ENCODE measurements at regions not wholly inside any gene's neighbourhood (a gene's known extent, or its start where the extent isn't known, plus 50 kb on each side); places are given as distances from the start of the nearest gene placed in this dataset.
"Not testable (repeated sequence)": the region's sequence is repeated elsewhere in the genome, so short reads cannot be mapped to it uniquely, and the experiment has no call there.

DNA sequence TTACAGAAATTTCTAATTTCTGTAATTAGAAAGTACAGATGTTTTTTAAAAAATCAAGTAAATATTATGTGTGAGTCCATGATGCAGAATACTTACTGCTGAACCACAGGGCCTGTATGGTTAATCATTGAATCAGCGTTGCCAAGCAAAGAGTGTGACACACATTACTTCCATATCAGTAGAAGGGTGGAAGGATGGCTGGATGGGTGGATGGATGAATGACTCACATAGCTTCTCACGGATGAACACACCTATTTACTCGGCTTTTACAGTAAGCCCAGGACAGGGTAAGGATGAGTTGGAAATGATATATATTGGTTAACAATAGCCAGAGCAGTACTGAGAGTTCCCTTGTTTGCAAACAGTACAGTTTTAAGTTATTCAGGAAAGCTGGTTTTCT lies 495.9 kb upstream of the RBFOX1 start:
- no peak for DNase-seq

DNA sequence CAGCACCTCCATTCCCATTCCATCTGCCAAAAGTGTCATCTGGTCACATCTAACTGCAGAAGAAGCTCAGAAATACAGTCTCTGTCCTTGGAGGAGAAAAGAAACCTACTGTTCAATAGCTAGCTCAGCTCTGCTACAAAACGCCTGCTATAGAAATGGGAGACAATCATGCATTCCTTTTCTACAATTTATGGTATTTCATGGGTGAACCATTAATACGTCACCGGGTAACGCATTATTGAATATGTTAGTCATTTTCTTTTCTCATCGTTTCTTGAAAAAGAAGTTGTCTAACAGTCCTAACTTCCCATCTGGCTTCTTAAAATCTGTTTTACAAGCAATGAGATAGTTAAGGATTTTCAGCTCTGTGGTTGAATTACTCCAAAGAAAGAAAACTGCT lies 496.7 kb upstream of the RBFOX1 start:
- no peak for DNase-seq

DNA sequence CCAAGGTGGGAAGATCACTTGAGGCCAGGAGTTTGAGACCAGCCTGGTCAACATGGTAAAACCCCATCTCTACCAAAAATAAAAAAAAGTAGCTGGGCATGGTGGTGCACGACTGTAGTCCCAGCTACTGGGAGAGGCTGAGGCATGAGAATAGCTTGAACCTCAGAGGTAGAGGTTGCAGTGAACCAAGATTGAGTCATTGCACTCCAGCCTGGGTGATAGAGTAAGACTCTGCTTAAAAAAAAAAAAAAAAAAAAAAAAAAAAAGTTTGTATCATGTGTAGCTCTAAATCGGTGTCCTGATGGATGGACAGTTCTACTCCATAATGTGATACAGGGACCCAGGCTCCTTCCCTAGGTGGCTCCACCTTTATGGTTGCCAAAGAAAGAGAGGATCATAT lies 497.1 kb upstream of the RBFOX1 start:
- no peak for DNase-seq

DNA sequence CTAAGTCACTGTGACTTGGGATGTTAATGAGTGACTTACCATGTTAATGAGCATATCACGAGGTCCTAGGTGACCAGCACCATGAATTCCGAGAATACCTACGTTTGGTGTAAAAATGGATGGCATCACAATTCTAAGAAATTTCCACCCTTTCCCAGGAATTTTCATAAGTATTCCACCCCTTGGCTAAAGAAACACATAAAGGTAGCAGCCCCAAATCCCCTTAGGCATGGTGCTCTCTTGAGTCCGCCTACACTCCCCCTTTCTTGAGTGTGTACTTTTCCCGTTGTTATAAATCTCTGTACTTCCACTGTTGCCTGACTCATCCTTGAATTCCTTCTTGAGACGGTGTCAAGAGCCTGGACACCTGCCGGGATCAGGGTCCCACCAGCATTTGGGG lies 504.0 kb upstream of the RBFOX1 start:
- no peak for DNase-seq

DNA sequence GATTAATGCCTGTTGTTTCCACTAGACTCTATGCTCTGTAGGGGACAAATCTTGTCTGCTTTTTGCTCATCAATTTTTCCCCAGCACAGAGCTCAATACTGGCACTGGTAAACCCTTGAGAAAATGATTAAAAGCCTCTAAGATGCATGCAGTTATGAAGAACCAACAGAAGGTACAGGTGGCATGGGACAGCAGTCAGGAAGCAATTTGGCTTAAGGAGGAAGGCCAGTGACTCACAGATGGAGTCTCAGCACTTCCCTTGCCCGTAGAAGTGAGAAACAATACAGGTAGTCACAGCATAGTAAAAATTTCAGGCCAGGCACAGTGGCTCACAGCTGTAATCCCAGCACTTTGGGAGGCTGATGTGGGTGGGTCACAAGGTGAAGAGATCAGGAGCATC lies 504.7 kb upstream of the RBFOX1 start:
- no peak for DNase-seq

DNA sequence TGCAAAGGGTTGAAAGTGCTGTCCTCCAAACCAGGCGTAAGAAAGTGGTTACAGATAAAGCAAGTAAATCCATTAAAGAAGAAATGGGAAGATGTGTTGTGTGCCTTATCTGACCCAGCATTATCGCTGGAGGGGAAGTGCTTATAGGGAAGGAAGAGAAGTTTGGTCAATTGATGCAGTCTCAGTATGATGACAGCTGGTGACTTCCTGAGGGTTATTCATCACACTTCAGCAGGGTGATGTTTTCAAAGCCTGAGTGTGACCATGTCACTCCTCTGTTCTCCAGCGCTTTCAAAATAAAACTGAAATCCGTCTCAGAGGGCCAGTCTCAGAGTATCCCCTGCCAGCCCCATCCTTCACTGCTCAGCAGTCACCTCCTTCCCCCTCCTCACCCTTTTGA lies 505.4 kb upstream of the RBFOX1 start:
- no peak for DNase-seq

DNA sequence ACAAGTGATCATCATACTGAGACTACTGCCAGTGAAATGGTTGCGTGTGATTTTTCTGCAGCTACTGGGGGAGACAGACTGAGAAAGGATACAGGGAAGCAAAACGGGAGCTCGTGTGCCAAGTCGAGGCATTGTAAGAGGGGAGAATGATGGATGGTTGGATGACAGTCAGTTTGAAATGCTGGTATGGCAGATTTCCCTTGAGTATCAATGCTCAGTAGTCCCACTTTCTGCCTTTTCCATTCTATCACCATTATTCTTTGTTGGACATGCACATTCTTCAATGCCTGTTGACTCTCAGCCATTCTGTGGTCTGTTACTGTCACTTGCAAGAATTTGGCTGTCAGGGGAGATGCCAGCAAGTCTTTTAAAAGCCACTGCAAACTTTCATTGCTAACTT lies 510.6 kb upstream of the RBFOX1 start:
- DNase-seq, result no peak

DNA sequence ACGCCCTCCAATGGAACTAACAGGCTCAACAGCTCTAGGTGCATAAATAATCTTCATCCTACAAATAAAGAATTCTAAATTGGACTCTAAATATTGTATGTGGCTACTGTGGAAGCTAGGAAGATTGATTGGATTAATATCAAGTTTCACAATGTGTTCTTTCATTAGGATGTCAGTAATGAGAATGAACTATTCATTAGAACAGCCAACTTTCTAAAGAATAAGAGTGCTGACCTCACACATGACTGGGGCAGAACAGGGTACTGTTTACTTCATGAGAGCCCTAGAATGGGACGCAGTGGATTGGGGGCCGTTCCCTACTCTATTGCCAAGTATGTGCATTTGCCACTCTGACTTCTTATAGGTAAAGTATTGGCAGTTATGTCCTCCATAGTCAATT lies 528.2 kb upstream of the RBFOX1 start:
- DNase-seq, result no peak

DNA sequence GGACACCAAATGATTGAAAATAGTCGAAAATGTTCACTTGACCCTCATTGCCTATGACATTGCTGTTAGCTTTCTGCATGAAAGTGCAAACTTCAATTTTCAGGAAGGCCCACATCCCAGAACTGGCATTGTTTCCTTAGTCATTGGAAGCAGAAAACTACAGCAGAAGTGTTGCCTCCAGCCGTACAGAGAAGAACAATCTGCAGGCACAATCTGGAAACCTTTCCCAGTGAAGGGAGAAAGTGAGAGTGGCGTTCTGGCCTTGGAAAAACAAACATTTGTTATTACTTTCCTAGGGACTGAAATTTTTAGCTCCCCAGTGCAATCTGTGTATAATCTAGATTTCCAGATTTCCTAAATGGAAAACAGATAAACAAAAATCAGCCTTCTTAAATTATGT lies 529.5 kb upstream of the RBFOX1 start:
- no peak for DNase-seq

DNA sequence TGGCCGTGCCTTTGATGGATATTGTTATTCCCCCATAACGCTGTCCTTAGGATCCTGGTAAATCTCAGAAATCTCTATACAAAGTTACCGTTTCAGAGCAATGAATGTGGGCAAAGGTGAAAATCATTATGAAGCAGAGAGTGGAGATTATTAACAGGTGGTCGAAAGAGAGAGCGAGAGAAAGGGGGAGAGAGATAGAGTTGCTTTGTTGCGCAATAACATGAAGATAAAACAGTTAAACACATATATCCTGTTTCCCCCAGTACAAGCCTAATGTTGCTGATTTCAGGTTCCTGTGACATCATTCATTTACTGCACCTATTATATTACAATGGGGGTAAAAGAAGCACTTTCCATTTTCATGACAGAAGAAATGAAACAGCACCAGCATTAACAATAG lies 535.4 kb upstream of the RBFOX1 start:
- no peak for DNase-seq

DNA sequence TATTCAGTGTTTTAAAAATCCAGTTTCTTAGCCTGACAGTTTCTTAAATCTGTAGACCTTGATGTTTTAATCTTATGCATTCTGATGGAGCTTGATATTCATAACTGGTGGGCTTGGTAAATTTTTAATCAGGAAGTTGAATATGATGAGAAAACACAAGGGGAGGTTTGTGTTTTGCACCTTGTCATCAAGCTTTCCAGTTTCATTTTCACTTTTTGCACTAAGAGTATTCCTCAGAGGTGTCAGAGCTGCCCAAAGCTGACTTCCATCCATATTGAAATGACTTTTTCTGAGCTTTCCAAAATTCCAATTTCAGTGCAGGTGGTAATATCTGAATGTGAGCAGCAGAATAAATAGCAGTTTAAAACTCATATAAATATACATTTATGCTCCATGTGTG lies 555.0 kb upstream of the RBFOX1 start:
- DNase-seq, result peak; percentile 1

DNA sequence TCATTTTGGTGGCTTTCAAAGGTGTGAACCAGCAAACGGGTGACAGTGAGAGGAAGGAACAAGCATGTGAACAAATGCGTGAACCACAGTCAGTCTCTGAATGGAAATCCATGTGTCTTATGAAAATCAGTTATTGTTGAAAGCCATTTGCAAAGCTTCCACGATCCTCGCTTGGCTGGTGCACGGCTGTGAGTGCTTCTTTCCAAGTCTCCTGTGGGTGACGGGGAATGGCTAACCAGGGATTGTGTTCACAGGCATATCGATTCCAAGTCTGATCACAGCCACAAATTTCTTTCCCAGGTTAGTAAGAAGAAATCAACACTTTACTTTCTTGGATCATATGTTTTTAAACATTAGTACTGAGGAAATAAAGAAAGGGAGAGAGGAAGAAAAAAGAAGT lies 556.9 kb upstream of the RBFOX1 start:
- no peak for DNase-seq

DNA sequence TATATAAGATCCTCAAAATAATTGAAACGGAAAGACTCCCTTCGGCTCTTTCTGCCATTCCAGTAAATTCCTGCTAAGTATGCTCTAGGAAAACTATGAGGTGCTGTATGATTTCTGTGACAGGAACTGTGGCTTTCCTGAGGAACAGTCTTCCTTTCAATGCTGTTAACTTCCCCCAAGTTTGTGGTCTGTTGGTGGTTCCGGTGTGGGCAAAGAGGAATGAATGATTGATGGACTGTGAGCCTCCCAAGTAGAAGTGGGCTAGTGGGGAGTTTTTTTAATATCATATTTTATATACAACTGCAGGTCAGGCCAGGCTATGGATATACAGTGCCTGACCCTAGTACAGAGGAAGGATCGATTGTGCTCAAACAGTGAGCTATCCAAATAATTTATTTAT lies 560.7 kb upstream of the RBFOX1 start:
- DNase-seq, result no peak

DNA sequence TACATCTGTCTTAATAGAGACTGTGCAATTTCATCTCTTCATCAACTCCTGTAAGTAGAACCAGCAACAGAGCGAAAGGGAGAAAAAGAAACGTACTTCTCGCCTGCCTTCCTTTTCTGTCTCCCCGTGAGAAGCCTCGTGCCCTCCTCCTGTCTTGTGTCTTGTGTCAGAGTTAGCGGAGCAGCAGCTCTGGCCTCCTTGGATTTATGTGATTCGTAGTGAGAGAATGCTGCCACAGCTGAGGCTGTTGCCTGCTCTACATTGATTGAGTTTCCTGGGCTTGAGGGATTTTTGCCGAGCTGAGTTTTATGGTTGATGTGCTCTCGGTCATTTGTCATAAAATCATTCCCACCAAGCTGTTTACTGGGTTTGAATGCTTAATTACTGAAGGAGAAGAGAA lies 579.1 kb upstream of the RBFOX1 start:
- DNase-seq, result no peak

DNA sequence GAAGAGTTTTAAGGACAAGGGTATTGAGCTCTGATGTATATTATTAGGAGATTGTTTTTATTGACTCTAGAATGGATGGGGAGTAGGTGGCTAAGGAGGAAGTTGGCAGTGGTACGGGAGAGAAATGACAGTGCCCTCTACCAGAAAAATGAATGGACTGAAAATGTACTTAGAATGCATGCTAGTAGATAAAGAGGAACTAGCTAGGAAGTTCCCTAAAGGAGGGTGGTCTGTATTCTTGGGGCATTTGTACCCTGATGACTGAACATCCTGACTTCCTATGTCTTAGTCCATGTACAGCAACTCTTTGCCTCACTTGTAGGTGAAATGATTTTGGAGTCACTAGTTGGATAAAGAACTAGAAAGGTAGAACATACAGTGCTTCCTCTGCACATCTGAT lies 581.5 kb upstream of the RBFOX1 start:
- no peak for DNase-seq

DNA sequence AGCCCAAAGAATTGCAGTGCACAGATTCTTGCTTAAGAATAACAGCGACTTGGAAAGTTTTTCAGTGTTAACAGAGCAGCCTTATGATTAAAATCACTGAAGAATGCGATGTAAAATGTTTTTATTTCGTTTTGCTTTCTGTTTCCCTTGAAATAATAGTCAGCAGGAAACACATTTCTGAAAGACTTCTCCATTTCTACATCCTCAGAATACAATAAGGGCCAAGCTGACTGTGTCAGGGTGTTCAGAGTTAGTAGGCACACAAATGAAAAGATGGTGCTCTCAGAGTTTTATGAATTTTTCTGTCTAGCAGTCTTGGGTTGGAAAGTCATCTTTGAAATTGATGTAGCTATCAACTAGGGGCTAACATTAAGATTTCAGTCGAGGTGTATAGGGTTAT lies 582.9 kb upstream of the RBFOX1 start:
- no peak for DNase-seq

DNA sequence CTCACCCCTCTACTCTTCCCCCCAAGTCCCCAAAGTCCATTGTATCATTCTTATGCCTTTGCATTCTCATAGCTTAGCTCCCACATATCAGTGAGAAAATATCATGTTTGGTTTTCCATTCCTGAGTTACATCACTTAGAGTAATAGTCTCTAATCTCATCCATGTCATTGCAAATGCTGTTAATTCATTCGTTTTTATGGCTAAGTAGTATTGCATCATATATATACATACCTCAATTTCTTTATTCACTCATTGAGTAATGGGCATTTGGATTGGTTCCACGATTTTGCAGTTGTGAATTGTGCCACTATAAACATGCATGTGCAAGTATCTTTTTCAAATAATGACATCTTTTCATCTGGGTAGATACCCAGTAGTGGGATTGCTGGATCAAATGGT lies 596.3 kb upstream of the RBFOX1 start:
- not testable (repeated sequence) for DNase-seq

DNA sequence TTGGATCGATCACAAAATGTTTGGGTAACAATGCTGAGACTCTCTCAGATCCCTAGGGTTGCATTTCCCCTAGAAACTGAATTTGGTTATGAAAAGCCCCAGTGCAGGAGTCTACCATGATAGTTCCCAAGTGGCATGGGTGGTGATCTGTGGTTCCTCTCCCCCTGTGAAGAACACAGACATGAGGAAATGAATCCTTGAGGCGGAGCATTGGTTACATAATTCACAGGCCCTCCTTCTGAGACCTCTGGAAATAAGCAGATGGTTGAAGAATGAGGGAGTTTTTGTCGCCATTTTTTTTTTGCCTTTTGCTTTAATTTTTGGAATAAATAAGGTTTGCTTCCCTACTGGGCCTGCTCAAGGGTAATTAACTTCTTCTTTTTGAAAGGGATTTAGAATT lies 597.0 kb upstream of the RBFOX1 start:
- no peak for DNase-seq

DNA sequence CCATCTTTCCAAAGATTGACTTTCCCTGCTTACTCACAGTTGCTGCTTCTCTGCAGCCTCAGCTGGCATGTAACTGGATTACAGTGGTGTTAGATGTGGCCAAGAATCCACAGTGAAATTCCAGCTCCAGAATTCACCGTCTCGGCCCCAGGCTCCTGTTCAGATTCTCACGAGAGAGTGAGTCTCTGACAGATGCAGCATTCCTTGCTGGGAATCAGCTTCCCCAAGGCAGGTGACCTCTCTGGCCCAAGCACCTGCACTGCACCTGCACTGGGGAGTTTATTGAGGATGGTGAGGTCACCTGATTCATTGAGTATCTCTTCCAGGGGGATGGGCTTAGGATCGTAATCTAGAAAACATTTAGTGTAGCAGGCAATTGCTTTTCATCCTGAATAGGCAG lies 600.5 kb upstream of the RBFOX1 start:
- no peak for DNase-seq

DNA sequence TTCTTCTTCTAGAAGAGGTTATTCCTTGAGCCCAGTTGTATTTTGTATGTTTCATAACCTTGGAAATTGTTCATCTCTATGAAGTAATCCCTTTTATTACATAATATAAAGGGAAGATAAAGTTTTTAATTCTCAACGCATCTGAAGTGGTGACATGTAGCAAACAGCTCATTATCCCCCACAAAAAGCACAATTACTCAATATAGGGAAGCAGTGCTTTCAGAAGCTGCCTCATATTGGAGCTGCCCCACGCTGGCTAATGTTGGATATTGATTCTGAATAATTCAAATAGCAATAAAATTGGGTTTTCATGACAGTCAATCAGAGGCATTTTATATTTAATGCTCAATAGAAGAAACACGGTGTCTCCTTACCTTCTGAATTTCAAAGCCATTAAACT lies 604.3 kb upstream of the RBFOX1 start:
- no peak for DNase-seq

DNA sequence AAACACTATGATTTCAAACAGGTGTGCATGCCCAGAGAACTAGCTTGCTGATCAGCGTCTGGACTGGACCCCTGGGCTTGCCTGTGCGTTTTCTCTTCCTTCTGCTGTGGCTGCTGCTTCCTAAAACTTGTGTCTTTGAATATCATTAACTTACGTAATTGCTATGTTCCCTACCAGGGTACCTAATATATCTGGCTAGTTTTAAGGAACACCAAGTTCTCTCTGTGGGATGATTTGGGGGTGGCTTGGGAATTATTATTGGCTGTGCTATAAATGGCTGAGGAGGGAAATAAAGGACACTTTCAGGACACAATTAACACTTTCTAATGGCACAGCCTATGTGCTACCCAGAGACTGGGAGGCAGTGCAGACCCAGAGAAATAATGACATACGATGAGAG lies 606.0 kb upstream of the RBFOX1 start:
- no peak for DNase-seq

DNA sequence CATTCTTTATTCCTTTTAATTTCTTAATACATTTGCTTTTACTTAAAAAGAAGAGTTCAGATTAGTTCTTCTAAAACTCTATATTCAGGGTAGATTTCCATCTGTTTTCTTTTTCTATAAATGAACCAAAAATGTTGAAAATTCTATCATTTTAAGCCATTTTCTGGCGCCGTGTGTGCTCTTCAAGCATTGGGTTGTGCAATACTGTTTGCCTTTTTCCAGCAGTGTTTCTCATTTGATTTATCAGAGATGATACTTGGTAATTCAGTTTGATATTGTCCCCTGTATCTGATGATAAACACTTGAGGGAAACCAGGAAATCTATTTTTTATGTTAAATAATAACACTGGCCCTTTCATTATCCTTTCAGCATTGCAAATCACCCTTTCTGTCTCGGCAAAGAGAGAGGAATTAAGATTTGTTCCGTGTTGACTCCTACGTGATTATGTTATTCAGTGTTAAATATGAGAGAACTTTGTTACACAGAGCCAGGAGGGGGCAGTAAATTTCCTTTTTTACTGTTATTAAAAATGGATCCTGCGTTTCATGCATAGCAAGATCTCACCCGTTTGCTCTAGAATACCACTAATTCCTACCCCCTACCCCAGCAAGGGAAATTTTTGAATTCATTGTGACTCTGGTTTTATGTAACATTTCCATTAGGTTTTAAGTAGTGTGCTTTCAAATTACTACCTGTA lies 606.9 kb upstream of the RBFOX1 start:
- no peak for DNase-seq

DNA sequence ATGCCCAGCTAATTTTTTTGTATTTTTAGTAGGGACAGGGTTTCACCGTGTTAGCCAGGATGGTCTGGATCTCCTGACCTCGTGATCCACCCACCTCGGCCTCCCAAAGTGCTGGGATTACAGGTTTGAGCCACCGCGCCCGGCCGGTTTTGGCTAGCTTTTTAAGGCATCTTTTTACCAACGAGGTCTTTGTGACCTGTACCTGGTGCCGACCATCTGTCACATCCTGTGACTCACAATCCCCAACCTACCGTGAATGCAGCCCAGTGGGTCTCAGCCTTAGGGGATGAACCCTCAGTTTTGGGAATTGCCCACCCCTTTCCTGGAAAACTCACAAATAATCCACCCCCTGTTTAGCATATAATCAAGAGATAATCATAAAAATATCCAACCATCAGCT lies 607.4 kb upstream of the RBFOX1 start:
- DNase-seq, result not testable (repeated sequence)

DNA sequence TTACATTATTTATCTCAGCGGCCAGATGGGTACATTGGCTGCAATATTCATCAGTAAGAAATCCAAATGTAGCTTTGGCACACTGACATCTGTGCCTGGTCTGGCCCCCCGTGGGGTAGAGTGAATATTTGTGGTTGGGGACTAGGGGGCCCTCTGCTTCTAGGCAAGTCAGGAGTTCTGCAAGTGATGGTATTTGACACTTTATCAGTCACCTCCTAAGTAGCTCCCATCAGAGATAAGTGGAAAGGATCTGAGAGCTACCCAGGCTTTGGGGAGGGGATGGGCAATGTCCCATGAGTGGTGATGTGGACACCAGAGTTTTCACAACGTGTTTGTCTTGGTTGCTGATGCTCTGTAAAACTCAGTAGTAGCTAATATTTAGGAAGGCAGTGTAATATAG lies 609.9 kb upstream of the RBFOX1 start:
- no peak for DNase-seq

DNA sequence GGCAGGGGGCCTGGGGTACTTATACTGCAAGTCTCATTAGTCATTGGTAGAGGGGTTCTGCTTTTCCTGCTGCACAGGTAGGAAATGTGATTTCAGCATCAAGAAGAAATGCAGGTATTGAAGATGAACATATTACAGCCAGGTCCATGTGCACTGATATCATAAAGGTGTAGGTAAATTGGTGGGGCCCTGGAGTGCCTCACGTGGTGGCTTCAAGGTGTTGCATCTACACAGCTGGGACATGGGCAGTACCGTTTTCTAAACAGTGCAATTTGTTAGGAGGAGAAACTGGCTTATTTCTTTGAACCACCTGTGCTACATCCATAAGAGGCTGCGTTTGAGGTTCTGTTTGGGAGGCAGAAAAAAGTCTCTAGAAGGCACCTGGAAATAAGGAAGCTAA lies 618.1 kb upstream of the RBFOX1 start:
- no peak for DNase-seq

DNA sequence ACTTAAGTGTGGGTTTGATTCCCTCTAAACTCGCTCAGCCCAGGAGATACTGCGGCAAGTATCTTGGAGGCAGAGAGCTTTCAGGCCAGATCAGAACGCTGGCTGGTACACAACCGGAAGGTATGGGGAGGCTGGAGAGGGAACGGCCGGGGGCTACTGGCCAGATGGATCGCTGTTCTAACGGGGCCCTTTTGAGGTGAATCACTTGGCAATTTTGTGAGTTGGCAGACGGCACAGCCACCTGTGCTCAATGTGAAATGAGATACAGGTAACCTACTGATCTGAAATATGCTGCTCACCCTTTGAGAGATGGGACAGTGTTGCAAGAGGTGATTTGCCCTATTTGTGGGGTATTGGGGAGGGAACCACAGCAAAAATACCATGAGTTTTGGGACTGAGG lies 622.9 kb upstream of the RBFOX1 start:
- no peak for DNase-seq

Data from CD4-positive, alpha-beta T cell treated with Interleukin-10 for 1 hour (primary cell).